ENCODE measurements at regions not wholly inside any gene's neighbourhood (a gene's known extent, or its start where the extent isn't known, plus 50 kb on each side); places are given as distances from the start of the nearest gene placed in this dataset.

DNA sequence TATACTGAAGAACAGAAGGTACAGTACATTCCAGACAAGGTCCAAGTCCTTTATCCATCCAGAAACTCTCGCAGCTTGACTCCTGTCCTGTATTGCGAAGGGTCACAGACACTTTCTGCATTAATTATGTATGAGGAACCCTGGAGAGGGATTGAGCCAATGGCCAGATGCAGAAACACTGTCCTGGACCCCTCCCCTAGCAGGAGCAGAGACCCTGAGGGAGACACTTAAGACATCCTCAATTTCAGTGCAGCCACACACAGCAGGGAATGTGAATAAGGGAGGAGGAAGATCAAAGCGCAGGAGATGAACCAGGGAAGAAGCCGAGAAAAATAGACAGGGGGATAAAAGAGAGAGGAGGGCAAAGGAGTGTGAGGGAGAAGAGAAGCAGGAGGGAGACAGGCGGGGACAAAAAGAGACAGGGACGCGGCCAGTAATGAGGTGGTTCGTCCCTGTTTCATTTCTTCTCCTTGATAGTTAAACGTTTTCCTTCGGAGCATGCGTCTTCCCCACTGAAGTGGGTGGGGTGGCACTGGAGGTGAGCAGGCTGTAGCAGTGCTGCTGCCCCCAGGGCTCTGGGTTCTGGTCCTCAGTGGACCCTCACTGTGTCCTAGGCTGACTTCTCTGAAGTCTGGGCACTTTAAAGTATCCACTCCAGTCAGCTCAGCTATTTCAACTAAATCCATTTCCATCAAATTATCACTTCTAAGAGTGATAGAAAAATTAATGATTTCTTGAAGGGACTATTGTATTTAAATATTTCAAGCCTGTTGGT is 356.4 kb upstream of the NOCT start:
- no peaks in the 10 kb centered on the region for H3K4me1 ChIP-seq (ENCODE audit: insufficient read depth)
- no peaks in the 10 kb centered on the region for H3K36me3 ChIP-seq
- WGBS, 3 donors: 72 to 82% (median 80%) methylated on average over 11 of the region's 11 CpGs
- TF ChIP-seq POLR2A (IDR thresholded peaks at IDR 0.05) (no peak), EP300 (IDR thresholded peaks at IDR 0.05) (no peak)
- TF ChIP-seq, protein P1, sequence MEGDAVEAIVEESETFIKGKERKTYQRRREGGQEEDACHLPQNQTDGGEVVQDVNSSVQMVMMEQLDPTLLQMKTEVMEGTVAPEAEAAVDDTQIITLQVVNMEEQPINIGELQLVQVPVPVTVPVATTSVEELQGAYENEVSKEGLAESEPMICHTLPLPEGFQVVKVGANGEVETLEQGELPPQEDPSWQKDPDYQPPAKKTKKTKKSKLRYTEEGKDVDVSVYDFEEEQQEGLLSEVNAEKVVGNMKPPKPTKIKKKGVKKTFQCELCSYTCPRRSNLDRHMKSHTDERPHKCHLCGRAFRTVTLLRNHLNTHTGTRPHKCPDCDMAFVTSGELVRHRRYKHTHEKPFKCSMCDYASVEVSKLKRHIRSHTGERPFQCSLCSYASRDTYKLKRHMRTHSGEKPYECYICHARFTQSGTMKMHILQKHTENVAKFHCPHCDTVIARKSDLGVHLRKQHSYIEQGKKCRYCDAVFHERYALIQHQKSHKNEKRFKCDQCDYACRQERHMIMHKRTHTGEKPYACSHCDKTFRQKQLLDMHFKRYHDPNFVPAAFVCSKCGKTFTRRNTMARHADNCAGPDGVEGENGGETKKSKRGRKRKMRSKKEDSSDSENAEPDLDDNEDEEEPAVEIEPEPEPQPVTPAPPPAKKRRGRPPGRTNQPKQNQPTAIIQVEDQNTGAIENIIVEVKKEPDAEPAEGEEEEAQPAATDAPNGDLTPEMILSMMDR (IDR thresholded peaks at IDR 0.05): no peak
- intact Hi-C loops (cut with DNase I): no loop called here
- H3K9me3 ChIP-seq: no peaks in the 10 kb centered on the region
- no peak overlapping the region for H3K27ac ChIP-seq
- H3K27me3 ChIP-seq: no peaks in the 10 kb centered on the region
- DNase-seq: no peak
- H3K4me3 ChIP-seq: no peak overlapping the region

DNA sequence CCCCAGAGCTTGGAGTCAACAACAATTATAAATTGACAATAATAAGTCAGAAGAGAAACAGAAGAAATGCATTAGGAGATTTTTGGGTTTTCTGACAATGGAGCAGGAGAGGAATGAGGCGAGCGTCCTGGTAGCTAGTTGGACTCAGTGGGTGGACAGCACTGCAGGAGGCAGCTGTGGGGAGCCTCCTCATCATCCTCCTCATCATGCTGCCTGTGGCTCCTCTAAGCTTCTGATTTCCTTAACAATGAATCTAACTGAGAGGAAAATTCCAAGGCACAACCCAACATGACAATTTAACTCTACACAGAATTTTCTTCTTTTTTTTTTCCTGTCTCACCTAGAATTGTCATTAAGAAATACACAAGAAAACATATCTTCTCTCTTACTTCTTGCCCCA is 357.1 kb upstream of the NOCT start:
- intact Hi-C loops (cut with DNase I): no loop called here
- TF ChIP-seq EP300 (IDR thresholded peaks at IDR 0.05) (no peak), POLR2A (IDR thresholded peaks at IDR 0.05) (no peak)
- TF ChIP-seq, protein P1 (IDR thresholded peaks at IDR 0.05): no peak
- Histone ChIP-seq H3K9me3 (no peaks in the 10 kb centered on the region), H3K27me3 (no peaks in the 10 kb centered on the region), H3K4me1 (ENCODE audit: insufficient read depth) (no peaks in the 10 kb centered on the region), H3K27ac (no peak overlapping the region), H3K36me3 (no peaks in the 10 kb centered on the region), H3K4me3 (no peak overlapping the region)
- 67 to 89% (median 71%) methylated on average over 2 of the region's 2 CpGs for WGBS, 3 donors
- DNase-seq: no peak

DNA sequence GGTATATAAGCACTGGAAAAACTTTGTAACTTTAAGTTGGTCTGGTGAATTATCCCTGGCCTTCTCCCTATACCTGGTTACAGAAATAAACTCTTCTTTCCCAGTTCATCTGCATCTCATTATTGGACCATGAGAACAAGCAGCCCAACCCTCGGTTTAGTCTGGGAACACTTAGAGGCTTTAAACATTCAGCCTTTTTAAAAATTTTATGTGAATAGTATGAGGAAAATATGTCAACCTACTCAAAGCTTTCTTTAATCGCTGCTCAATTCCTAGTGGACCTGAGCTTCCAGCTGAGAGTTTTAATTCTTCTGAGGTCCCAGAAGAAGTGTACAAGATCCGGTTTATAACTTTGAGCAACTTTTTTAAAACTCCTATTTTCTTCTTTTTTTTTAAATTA is 358.6 kb upstream of the NOCT start:
- Histone ChIP-seq H3K36me3 (no peaks in the 10 kb centered on the region), H3K9me3 (no peaks in the 10 kb centered on the region), H3K27me3 (no peaks in the 10 kb centered on the region), H3K4me3 (no peak overlapping the region), H3K4me1 (ENCODE audit: insufficient read depth) (no peaks in the 10 kb centered on the region), H3K27ac (no peak overlapping the region)
- WGBS, 3 donors: 84 to 88% (median 87%) methylated on average over 3 of the region's 3 CpGs
- TF ChIP-seq POLR2A (IDR thresholded peaks at IDR 0.05) (no peak), EP300 (IDR thresholded peaks at IDR 0.05) (no peak)
- TF ChIP-seq, protein P1 (IDR thresholded peaks at IDR 0.05): no peak
- no peak for DNase-seq
- intact Hi-C loops (cut with DNase I): no loop called here

- Histone ChIP-seq H3K4me3 (no peak overlapping the region), H3K27me3 (no peaks in the 10 kb centered on the region), H3K27ac (no peak overlapping the region), H3K4me1 (ENCODE audit: insufficient read depth) (no peaks in the 10 kb centered on the region), H3K36me3 (no peaks in the 10 kb centered on the region), H3K9me3 (no peaks in the 10 kb centered on the region)
- intact Hi-C loops (cut with DNase I): no loop called here
- WGBS, 3 donors: 69 to 76% (median 74%) methylated on average over 3 of the region's 3 CpGs
- no peak for TF ChIP-seq EP300 (IDR thresholded peaks at IDR 0.05)
- TF ChIP-seq, protein P1 (IDR thresholded peaks at IDR 0.05): no peak
- no peak for DNase-seq
Observed at GRCh38 chr4:138655985-138656384, 359.6 kb upstream of the NOCT start.
